Upper lobe of right lung (tissue), 1 donor: ENCODE measurements at regions not wholly inside any gene's neighbourhood (a gene's known extent, or its start where the extent isn't known, plus 50 kb on each side); places are given as distances from the start of the nearest gene placed in this dataset.

Experiments
- ATAC-seq: fragments of 200-7000 bp; cut with Tn5 transposase; one replicate; pipeline ENCODE4 v1.9.1; 2020; ENCODE audit warnings: mild to moderate bottlenecking, moderate library complexity
- DNase-seq: peaks from one replicate; pipeline ENCODE4 v3.0.0-alpha.2; 2020
- H3K27ac ChIP-seq: fragments of 200-600 bp; one replicate; pipeline ENCODE4 v1.8.0; 2022
- H3K27me3 ChIP-seq: fragments of 200-600 bp; one replicate; pipeline ENCODE4 v1.8.0; 2022; ENCODE audit warnings: mild to moderate bottlenecking
- H3K36me3 ChIP-seq: fragments of 200-600 bp; one replicate; pipeline ENCODE4 v1.8.0; 2022
- H3K4me1 ChIP-seq: fragments of 200-600 bp; one replicate; pipeline ENCODE4 v1.8.0; 2022
- H3K4me3 ChIP-seq: fragments of 200-600 bp; one replicate; pipeline ENCODE4 v1.8.0; 2022; ENCODE audit warnings: mild to moderate bottlenecking
- H3K9me3 ChIP-seq: fragments of 200-600 bp; one replicate; pipeline ENCODE4 v1.8.0; 2022
- CTCF ChIP-seq: fragments of 200-600 bp; IDR thresholded peaks from one replicate; pipeline ENCODE4 v1.8.0; 2022; ENCODE audit warnings: antibody characterized with exemption
- intact Hi-C: fragments of 100-400 bp; cut with DNase I; formaldehyde crosslinking; loops from one replicate; pipeline ENCODE4 v1.11.0; 2022
- donor health status: DM: no; HTN: yes; CAD: no; lungs with severe emphysema.

- Histone ChIP-seq H3K27me3 (no peaks in the 10 kb centered on the region), H3K4me1 (no peaks in the 10 kb centered on the region), H3K4me3 (no peak overlapping the region), H3K27ac (no peak overlapping the region), H3K36me3 (no peaks in the 10 kb centered on the region), H3K9me3 (no peaks in the 10 kb centered on the region)
- no peak for ATAC-seq
- intact Hi-C loops = no loop called here
- no peak for DNase-seq
- TF ChIP-seq CTCF = no peak
These were observed 1168.1 kb downstream of the TAF11L14 start for GRCh38 chr5:18802336-18802735.

DNA sequence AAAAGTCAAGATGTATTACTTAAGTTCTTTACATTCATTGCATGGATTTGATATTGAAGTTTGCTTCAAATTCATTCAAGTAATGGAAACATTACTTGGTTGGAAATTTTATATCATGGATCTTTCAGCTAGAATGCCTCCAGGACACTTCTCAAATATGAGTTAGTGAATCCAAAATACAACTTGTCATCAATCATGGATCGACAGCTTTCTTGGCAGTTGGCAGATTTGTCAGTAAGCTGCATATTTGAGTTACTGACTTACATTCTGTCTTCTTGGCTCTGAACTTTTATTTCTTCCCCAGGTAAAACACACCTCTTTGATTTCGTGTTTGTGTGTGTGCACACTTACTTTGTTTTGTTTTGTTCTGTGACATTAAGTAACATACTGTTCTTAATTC lies 1171.1 kb downstream of the TAF11L14 start:
- no peak overlapping the region for H3K4me3 ChIP-seq
- H3K36me3 ChIP-seq = no peaks in the 10 kb centered on the region
- no peak overlapping the region for H3K27ac ChIP-seq
- intact Hi-C loops = no loop called here
- H3K27me3 ChIP-seq = no peaks in the 10 kb centered on the region
- no peaks in the 10 kb centered on the region for H3K9me3 ChIP-seq
- H3K4me1 ChIP-seq = no peaks in the 10 kb centered on the region
- TF ChIP-seq CTCF = no peak
- DNase-seq (no peak), ATAC-seq (no peak)

DNA sequence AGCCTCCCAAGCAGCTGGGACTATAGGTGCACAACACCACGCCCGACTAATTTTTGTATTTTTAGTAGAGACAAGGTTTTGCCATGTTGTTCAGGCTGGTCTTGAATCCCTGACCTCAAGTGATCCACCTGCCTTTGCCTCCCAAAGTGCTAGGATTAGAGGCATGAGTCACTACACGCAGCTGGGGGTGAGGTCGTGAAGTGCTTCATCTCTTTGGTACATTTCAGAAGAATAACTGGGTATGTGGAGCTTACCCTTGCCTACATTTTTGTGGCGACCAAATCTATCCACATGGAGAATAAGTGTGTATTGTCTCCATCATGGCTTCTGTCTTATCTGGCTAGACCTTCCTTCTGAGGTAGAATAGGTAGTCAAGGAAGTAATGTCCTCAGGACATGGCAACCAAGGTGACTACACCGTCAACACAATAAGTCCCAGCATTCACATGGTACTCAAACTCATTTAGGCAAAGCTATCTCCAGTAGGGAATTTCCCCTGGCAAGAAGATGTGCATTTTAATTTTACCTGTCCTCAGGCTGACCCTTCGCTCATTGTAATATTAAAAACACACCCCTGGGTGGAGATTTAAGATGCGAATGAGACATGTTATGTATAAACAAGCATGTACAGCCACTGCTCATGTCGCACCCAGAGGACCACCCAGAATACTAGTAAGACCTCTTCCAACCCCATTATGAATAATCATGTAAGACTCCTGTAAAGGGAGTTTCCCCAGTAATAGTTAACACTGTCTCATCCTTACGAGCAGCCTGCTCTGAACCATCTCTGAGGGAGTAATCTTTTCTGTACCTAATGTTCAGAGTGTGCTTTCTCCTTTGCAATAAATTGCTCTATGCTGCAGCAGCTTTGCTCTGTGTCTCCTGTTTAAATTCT lies 1173.2 kb downstream of the TAF11L14 start:
- Histone ChIP-seq H3K4me1 (no peaks in the 10 kb centered on the region), H3K27me3 (no peaks in the 10 kb centered on the region), H3K36me3 (no peaks in the 10 kb centered on the region), H3K27ac (no peak overlapping the region), H3K4me3 (no peak overlapping the region), H3K9me3 (no peaks in the 10 kb centered on the region)
- ATAC-seq = no peak
- intact Hi-C loops = no loop called here
- TF ChIP-seq CTCF = no peak
- DNase-seq = no peak

- ATAC-seq (no peak), DNase-seq (no peak)
- intact Hi-C loops = no loop called here
- Histone ChIP-seq H3K9me3 (no peaks in the 10 kb centered on the region), H3K27me3 (no peaks in the 10 kb centered on the region), H3K27ac (no peak overlapping the region), H3K4me3 (no peak overlapping the region), H3K4me1 (no peaks in the 10 kb centered on the region), H3K36me3 (no peaks in the 10 kb centered on the region)
- TF ChIP-seq CTCF = no peak
These were observed 1176.3 kb downstream of the CDH18 start for GRCh38 chr5:18811661-18812060.

DNA sequence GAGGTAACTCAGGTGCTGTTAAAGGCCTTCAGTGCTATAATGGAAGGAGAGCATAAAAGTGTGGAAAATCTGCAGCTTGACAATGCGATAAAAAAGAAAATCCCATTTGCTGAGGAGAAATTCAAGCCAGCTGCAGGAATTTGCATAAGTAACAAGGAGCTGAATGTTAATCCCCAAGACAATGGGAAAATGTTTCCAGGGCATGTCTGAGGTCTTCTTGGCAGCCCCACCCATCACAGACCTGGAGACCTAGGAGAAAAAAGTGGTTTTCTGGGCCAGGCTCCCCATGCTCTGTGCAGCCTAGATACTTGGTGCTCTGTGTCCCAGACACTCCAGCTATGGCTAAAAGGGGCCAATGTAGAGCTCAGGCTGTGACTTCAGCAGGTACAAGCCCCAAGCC lies 1159.6 kb downstream of the CDH18 start:
- Histone ChIP-seq H3K4me1 (no peaks in the 10 kb centered on the region), H3K27me3 (no peaks in the 10 kb centered on the region), H3K36me3 (no peaks in the 10 kb centered on the region), H3K27ac (no peak overlapping the region), H3K9me3 (no peaks in the 10 kb centered on the region), H3K4me3 (no peak overlapping the region)
- TF ChIP-seq CTCF = no peak
- no peak for DNase-seq
- no peak for ATAC-seq
- intact Hi-C loops = no loop called here

DNA sequence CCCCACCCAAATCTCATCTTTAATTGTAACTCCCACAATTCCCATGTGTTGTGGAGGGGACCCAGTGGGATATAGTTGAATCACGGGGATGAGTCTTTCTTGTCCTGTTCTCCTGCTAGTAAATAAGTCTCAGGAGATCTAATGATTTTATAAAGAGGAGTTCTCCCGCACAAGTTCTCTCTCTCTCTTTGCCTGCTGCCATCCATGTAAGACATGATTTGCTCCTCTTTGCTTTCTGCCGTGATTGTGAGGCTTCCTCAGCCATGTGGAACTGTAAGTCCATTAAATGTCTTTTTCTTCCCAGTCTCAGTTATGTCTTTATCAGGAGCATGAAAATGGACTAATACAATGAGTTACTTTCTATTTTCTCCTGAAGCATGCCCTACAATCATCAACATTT lies 1158.5 kb downstream of the CDH18 start:
- Histone ChIP-seq H3K9me3 (no peaks in the 10 kb centered on the region), H3K27me3 (no peaks in the 10 kb centered on the region), H3K4me1 (no peaks in the 10 kb centered on the region), H3K4me3 (no peak overlapping the region), H3K27ac (no peak overlapping the region), H3K36me3 (no peaks in the 10 kb centered on the region)
- intact Hi-C loops = no loop called here
- ATAC-seq (no peak), DNase-seq (no peak)
- no peak for TF ChIP-seq CTCF
